ENCODE measurements at regions not wholly inside any gene's neighbourhood (a gene's known extent, or its start where the extent isn't known, plus 50 kb on each side); places are given as distances from the start of the nearest gene placed in this dataset.
"Not testable (repeated sequence)": the region's sequence is repeated elsewhere in the genome, so short reads cannot be mapped to it uniquely, and the experiment has no call there.

GRCh38 chr18:59848002-59848401 is 51.8 kb upstream of the PMAIP1 start:
- FAIRE-seq: no peak

GRCh38 chr18:59847491-59847846 is 52.3 kb upstream of the PMAIP1 start:
- not testable (repeated sequence) for FAIRE-seq

GRCh38 chr18:59846814-59847490 is 52.8 kb upstream of the PMAIP1 start:
- peak; percentile 92 for FAIRE-seq

DNA sequence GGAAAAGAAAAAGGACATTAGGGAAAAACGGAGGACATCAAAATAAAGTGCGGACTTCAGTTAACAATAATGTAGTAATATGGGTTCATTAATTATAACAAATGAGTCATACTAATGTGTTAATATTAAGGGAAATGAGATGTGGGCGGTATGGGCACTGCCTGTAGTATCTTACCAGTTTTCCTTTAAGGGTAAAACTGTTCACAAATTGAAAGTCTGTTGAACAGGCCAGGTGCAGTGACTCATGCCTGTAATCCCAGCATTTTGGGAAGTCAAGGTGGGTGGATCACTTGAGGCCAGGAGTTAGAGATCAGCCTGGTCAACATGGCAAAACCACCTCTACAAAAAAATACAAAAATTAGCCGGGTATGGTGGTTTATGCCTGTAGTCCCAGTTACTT is 56.8 kb upstream of the PMAIP1 start:
- no peak for FAIRE-seq

GRCh38 chr18:59839931-59840685 is 59.7 kb upstream of the PMAIP1 start:
- no peak for FAIRE-seq

GRCh38 chr18:59839246-59839645 is 60.5 kb upstream of the PMAIP1 start:
- no peak for FAIRE-seq

DNA sequence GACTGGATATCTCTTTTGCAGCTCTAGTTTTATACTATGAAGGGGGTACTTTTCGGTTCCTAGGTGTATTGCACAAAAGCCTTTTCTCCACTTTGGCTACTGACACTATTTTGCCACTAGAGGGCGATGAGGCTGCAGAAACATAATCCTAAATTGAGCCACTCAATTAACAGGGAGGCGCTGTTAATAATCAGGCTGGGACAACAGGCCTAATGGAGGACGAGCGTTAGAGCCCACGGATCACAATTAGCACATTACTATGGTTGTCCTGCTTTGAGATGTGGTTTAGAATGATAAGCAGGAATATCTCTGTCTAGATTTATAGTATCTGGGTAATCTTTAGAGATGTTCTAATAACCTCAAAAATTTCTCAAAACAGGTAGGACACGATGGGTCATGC is 62.2 kb upstream of the PMAIP1 start:
- peak; percentile 79 for FAIRE-seq

DNA sequence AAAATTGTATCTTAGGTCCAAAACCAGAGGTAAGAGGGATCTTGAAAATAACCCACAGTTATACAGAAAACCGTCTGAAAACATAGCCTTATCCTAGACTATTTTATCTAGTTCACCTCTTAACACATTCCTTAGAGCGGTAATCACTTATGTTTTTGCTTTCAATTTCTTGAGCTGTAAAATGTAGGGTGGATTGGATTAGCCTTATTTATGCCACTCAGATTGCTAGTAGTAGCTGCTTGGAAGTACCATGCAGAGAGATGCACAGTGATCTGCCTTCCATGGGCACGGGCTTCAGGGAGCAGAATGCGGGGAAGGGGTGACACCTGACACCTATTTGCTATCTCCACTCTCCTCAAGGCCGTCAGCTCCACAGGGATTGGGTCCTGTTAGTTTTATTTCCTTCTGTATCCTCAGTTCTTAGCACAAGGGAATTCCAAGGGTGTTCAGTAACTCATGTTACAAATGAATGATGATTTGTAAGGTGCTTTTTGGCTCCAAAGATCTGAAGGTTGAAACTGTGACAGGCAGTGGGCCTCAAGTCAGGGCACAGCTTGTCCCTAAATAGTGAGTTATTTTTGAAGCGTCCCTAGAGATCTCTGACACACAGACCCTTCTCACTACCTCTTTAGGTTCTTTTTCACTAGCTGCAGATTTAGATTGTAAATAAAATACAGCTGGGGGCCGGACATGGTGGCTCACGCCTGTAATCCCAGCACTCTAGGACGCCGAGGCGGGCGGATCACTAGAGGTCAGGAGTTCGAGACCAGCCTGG is 64.0 kb upstream of the PMAIP1 start:
- FAIRE-seq: no peak

DNA sequence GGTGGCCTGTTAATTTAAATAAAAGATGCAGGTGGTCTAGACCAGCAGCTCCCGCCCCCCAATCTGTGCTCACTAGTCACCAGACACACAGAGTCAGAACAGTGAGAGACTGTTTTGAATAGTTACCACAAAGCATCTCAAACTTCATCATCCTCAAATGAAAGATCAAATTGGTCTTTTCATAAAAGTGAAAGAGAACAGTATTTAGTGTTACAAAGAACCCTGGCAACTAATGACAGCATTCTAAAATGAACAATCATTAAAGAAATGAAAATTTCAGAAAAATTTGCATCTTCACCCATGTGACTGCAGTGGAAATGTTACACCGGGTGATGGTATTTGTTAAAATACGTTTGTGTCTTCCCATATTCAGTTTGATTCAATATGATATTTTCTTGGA is 65.5 kb upstream of the PMAIP1 start:
- no peak for FAIRE-seq

DNA sequence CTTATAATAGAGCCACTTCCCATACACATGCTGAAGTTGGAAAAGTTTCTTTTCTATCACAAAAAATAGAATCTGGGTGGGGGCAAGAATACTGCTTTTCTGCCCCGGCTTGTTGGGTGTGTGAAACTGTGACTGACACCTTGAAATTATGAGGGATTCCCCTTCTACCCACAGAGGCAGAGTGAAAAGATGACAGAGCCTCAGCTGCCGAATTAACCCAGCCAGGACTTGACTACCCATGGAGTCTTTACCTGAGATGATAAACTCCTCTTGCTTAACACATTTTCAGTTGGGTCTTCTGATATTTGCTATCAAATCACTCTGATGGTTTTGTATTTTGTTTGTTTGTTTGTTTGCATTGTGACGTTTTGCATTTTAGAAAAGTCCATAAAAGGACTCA is 66.0 kb upstream of the PMAIP1 start:
- no peak for FAIRE-seq

DNA sequence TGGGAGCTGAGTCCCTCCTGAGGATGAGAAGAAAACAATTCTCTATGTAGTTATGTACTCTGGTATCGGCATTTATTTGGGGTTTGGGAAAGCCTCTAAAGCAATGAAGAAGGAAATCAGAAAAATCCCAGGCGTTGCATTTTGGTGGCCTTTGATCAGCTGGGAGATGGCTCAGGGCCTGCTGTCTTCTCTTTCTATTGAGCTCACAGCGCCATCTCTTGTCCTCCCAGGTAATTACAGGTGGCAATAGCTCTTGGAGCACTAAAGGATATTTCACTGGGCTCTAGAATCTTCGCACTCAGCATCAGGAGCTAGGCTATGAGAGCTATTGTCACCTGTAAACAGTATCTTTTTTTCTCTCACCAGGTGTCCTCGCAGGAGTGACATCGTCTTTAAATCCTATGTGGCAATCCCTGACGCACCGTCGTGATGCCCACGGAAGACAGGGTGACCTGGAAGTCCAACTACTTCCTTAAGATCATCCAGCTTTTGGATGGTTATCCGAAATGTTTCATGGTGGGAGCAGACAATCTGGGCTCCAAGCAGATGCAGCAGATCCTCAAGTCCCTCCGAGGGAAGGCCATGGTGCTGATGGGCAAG is 76.1 kb upstream of the PMAIP1 start:
- peak; percentile 69 for FAIRE-seq

DNA sequence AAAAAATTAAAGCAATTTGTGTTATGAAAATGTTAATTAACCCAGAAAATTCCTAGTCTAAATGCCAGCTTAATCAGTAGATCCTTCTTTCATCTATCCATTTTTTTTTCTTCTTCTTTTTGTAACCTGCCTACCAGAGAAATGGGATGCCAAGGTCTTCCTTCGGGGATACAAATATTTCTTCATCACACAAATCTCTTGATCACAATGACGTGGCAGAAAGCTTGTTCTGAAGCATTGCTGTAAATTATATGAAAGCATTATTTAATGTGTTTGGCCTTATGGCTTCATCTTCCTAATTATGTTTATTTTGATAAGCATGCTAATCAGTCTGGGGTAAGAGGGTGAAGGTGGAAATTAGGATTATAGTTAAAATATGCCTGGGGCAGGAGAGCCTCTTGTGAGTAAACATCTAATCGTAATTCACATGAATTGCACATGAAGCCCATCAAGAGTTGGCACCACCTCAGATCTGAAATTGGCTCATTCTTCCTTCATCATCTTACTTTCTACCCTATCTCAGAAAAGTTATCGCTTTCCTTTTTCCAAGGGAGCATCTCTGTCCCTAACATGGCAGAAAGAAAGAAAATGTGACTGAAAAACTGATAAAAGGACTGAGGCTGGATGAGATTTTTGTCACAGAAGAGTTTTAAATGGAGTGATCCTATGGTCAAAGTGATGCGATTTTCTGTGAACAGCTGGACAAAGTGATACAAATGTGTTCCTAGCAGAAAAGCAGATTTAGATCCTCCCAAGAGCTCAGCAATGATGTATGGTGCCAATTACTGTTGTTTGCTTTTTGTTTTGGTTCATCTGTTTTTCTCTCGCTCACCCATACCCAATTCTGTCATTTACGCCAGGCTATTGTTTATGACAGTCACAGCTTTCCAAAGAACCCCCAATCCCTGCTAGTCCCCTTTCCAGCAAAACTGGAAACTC is 76.9 kb upstream of the PMAIP1 start:
- no peak for FAIRE-seq

- peak; percentile 8 for FAIRE-seq
Observed at GRCh38 chr18:59821983-59822382, 77.8 kb upstream of the PMAIP1 start.

DNA sequence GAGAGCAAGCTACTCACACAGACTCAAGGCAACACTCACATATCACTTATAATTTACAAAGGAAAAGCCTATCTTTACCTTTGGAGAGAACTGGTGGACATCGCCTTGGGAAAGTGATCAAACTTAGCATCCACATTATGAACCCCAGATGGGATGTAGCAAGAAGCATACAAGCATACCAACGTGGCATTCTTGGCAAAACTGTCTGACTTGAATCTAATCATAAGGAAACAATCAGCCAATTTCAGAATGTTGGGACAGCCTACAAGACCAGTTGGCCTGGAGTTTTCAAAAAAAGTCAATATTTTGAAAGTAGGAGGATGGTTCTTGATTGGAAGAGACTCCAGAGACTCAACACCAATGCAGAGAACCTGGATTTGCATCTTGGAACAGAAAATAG is 79.1 kb upstream of the PMAIP1 start:
- no peak for FAIRE-seq

DNA sequence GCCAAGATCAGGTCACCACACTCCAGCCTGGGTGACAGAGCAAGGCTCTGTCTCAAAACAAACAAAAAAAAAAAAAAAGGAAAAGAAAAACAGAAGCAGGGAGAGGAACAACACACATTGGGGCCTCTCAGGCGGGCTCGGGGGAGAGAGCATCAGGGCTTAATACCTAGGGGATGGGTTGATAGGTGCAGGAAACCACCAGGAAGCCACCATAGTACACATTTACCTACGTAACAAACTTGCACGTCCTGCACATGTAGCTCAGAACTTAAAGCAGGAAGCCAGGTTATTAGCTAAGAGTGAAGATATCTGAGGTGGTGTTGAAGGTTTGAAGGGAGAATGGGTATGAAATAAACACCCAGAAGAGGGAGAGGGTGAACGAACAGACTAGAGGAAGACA is 81.0 kb upstream of the PMAIP1 start:
- FAIRE-seq: no peak

GRCh38 chr18:59814891-59815290 is 84.9 kb upstream of the PMAIP1 start:
- FAIRE-seq: no peak

GRCh38 chr18:59813942-59814341 is 85.9 kb upstream of the PMAIP1 start:
- FAIRE-seq: no peak

- no peak for FAIRE-seq
Observed at GRCh38 chr18:59810735-59811520, 88.9 kb upstream of the PMAIP1 start.

GRCh38 chr18:59810183-59810582 is 89.6 kb upstream of the PMAIP1 start:
- FAIRE-seq: no peak

- FAIRE-seq: no peak
Observed at GRCh38 chr18:59802031-59802430, 97.8 kb upstream of the PMAIP1 start.

- FAIRE-seq: no peak
Observed at GRCh38 chr18:59801576-59801975, 98.2 kb upstream of the PMAIP1 start.

All from endometrium (tissue), 2 donors.